Eye (tissue), 1 donor: ENCODE measurements at regions not wholly inside any gene's neighbourhood (a gene's known extent, or its start where the extent isn't known, plus 50 kb on each side); places are given as distances from the start of the nearest gene placed in this dataset.
"Not testable (repeated sequence)": the region's sequence is repeated elsewhere in the genome, so short reads cannot be mapped to it uniquely, and the experiment has no call there.

Source experiments
- DNase-seq: peaks from one replicate; pipeline ENCODE4 v3.0.0-alpha.2; 2015

DNA sequence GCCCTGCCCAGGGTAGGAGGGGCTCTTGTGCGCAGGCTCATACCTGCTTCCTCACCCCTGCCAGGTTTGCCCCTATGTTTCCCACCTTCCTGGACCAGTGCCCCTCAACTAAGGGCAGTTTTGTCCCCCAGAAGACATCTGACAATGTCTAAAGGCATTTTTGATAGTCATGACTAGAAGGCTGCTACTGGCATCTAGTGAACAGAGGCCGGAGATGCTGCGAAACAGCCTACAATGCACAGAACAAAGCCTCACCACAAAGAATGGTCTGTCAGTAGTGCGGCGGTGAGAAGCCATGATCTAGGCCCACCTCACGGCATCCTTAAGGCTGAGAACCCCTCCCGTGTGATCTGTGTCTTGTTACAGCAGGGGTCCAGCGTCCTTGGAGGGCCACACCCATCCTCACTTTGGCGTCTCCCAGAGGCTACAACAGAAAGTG, 96.0 kb downstream of the TMEM17 start:
- peak; percentile 16 for DNase-seq

GRCh38 chr2:62409442-62409841, 96.6 kb downstream of the TMEM17 start:
- DNase-seq: no peak

- no peak for DNase-seq
These were observed 97.7 kb downstream of the TMEM17 start for GRCh38 chr2:62408241-62408677.

DNA sequence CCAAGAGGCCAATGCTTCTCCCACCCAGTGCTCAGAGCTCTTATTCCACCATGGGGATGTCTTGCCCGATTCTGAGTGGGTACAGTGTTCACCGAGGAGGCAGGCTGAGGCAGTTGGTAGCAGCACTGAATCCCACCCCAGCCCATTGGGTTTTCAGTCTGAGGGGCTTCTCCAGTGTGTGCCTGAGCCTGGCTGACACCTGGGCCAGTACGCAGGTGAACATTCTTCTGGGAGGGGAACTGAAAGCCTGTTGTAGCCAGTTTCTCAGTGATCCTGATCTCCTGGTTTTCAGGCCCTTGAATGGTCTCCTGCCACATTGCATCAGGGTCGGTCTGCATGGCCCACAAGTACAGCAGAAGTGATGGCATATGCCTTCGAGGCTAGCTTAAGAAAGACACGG, 98.2 kb downstream of the TMEM17 start:
- DNase-seq: no peak

- no peak for DNase-seq
These were observed 98.6 kb downstream of the TMEM17 start for GRCh38 chr2:62407401-62407800.

GRCh38 chr2:62406573-62407043, 99.4 kb downstream of the TMEM17 start:
- no peak for DNase-seq

DNA sequence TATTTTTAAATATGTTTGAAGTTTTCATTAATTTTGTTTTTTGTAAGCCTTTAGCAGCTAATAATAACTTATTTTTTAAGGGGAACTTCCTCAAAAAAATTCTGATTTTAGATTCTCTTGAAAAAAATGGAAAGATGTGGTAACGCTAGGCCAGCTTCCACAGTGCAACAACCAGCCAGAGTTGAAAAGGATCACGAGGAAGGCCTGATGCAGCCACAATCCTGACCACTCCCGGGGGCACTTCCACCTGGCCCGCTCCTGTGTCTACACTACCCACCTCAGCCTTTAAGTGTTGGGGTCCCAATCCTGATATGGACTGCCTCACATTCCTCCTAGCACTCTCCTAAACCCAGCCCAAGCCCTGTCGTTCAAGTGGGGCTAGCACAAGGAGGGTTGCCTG, 101.1 kb downstream of the TMEM17 start:
- DNase-seq: no peak

DNA sequence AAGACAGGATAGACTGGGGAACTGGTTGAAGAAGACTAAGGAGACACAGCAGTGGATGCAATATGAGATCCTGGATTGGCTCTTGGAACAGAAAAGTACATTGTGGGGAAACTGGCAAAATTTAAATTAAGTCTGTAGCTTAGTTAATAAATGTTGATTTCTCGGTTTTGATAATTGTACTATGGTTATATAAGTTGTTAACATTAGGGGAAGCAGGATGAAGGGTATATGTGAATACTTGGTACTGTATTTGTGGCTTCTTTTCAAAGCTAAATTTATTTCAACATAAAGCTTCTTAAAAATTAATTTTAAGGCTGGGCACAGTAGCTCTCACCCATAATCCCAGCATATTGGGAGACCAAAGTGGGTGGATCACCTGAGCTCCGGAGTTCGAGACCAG, 103.8 kb downstream of the TMEM17 start:
- no peak for DNase-seq

DNA sequence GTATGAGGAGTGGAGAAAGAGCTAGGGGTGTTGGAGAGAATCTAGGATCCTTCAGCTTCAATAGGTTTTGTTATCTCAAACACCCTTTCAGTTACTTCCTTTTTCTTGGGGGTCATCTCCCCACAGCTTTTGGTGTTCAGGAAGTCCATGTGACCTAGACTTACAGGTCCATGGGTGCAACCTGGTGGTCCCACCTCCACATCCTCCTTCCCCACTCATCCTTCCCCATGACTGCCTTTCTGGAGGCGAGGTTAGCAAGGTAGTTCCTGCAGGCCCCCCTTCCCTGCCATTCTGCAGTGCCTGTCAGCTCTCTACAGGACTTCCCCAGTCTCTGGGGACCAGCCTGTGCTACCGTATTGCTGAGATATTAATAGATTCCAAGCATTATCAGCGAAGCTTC, 107.6 kb downstream of the TMEM17 start:
- no peak for DNase-seq

GRCh38 chr2:62396880-62397279, 109.1 kb downstream of the TMEM17 start:
- no peak for DNase-seq

- DNase-seq: no peak
These were observed 112.7 kb downstream of the TMEM17 start for GRCh38 chr2:62393293-62393692.

- DNase-seq: no peak
These were observed 114.3 kb downstream of the TMEM17 start for GRCh38 chr2:62391696-62392095.

DNA sequence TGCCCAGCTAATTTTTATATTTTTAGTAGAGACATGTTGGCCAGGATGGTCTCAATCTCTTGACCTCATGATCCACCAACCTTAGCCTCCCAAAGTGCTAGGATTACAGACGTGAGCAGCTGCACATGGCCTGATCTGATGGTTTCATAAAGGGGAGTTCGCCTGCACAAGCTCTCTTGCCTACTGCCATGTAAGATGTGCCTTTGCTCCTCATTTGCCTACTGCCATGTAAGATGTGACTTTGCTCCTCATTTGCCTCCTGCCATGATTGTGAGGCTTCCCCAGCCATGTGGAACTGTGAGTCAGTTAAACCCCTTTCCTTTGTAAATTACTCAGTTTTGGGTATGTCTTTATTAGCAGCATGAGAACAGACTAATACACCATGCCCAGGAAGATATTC, 119.6 kb downstream of the TMEM17 start:
- DNase-seq: not testable (repeated sequence)

DNA sequence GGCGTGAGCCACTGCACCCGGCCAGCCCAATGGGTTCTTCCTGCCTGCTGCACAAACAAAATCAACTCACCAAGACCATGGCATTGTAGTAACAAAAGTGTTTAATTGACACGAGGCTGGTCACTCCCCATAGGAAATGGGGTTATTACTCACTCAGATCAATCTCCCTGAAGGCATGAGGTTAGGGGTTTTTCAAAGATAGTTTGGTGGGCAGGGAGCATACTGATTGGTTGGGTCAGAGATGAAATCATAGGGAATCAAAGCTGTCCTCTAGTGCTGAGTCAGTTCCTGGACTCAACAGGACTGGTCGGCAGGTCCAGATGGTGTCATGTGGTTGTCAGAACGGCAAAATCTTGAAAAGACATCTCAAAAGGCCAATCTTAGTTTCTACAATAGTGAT, 122.1 kb downstream of the TMEM17 start:
- DNase-seq: no peak

DNA sequence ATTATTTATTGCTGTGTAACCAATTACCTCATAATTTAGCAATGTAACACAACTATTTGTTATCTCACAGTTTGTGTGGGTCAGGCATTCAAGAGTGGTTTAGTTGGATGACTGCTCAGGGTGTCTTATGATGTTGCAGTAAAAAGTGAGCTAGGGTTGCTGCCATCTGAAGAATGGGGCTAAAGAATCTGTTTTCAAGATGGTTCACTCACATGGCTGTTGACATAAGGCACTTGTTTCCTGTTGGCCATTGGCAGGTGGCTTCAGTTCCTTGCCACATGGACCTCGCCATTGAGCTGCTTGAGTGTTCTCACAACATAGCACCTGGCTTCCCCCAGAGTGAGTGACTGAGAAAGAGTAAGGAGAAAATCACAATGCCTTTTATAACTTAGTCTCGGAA, 123.2 kb downstream of the TMEM17 start:
- DNase-seq: no peak

DNA sequence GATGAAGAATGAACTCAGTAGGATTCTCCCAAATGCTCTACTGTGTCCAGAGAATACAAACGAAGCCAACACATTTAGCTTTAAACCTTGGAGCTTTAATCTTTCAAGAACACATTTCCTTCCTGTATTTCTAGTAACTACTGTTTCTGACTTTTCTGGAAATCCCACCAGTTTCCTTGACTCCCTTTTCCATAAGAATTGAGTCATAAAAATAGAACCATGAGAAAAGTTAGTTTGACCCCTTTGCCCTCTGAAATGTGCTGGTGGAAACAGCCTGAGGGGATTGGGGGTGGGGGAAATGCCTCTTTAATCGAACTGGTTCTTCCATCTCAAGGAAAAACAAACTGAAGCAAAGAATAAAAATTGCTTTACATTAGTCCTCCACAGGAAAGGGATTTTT, 123.9 kb downstream of the TMEM17 start:
- no peak for DNase-seq

- no peak for DNase-seq
These were observed 124.3 kb downstream of the TMEM17 start for GRCh38 chr2:62381656-62382055.

GRCh38 chr2:62379566-62379965, 126.4 kb downstream of the TMEM17 start:
- DNase-seq: no peak

GRCh38 chr2:62375113-62375420, 130.9 kb downstream of the TMEM17 start:
- DNase-seq: no peak

- DNase-seq: no peak
These were observed 131.5 kb downstream of the TMEM17 start for GRCh38 chr2:62374301-62375112.

DNA sequence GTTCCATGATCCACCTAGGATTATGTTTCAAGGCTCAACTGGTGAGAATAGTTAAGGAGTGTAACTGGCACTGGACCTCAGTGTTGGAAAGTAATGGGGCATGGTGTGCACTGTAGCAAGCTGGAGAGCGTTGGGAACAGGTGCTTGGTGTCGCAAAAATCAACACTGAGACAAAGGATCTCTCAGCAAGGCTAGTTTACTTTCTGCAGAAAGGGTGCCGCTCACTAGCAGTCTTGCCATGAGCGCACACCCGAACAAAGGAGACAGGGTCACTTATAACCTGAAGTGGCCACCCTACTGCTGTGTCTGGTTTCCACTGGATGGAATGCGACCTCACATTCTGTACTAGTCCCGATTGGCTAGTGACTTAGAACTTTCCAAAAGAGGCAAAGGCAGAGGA, 133.2 kb downstream of the TMEM17 start:
- DNase-seq: no peak

DNA sequence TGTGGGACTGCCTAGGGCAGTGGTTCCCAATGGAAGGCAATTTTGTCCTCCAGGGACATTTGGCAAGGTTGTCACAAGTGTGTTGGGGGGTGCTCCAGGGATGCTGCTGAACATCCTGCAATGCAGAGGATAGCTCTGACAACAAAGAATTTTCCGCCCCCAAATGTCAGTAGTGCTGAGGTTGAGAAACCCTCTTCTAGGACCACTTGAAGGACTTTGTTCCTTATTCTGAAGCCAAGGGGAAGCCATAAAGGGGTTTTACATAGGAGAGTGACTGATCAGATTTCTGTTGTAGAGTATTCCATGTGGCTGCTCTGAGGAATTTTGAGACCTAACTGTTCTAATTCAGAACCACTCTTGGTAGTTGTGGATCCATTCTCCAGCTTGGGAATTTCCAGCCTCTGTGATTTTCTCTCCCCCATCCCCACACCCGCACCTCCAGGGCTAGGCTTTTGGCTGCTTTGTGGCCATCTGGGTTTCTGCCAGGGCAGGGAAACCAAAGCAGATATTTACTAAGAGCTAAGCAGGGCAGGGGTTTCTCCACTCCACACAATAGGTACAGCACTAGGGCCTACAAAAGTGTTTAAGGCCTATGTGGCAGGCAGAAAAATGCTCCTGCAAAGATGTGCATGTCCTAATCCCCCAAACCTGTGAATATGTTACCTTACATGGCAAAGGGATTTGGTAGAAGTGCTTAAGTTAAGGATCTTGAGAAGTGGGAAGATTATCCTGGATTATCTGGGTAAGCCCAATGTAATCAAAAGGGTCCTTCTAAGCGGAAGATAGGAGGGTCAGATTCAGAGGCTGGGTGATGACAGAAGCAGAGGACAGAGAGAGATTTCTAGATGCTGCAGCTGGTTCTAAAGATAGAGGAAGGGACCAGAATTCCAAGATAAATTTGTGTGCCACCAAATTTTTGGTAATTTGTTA, 135.4 kb downstream of the TMEM17 start:
- no peak for DNase-seq

GRCh38 chr2:62369541-62370202, 136.3 kb downstream of the TMEM17 start:
- no peak for DNase-seq
